ENCODE measurements at regions not wholly inside any gene's neighbourhood (a gene's known extent, or its start where the extent isn't known, plus 50 kb on each side); places are given as distances from the start of the nearest gene placed in this dataset.

DNA sequence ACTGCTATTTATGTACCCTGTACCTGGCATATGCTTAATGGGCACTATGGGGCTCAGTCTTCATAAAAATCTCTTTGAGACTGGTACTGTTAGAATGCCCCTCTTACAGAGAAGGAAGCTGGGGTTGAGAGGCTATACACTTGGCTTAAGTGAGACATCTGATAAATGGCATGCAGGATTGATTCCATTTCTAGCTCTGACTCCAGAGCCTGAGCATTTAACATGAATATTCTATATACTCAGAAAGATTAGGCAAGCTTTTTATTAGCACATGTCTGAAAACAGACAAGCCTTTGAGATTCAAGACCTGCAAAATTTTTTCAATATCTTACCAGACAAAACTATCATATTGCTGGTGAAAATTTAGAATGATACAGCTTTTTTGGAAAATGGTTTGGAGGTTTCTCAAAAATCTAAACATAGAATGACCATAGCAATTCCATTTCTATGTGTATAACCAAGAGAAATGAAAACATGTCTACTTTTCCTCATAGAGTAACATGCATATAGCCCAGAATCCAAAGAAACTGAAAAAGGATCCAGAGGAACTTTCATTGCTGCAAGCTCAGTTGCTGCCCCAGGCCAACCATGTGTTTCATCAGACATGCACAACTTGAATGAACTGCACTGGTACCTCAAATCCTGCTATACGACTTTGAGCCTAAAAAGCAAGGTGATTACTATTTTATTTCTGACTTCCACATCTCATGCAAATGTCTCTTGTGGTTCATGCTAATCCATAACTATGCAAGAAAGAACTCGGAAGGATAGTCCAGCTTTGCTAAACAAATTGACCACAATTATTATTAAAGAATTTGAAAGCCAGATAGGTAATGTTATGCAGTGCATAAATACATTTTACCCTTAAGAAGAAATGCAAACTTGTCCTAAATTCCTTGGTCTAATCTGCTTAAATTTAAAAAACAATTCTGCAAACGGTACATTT, 389.0 kb upstream of the GRIA1 start:
- 92% methylated on average over 3 of the region's 3 CpGs; no CpG with 5 or more reads in 1 of the 2 experiments for WGBS, 2 experiments (ENCODE audit: extremely low coverage in 1 of 2, insufficient coverage in 1 of 2, insufficient read length in 1 of 2, insufficient replicate concordance in 2 of 2, low coverage in 1 of 2, low lambda C conversion rate in 2 of 2, missing lambda C conversion rate in 1 of 2)
- H3K4ac ChIP-seq (replicated peaks; ENCODE audit: insufficient read length, low read depth, low read length) = no peak overlapping the region
- no peak overlapping the region for H2BK12ac ChIP-seq (ENCODE audit: low read depth, low read length)
- H3K23ac ChIP-seq (ENCODE audit: insufficient read length) = no peak overlapping the region
- DNase-seq (ENCODE audit: low read depth in 1 of 2, low spot score in 2 of 2) = no peak
- no peak overlapping the region for H4K5ac ChIP-seq (ENCODE audit: insufficient read length, low read depth, low read length)
- CTCF ChIA-PET (ENCODE audit: partially characterized antibody) = no interaction called here
- H3K18ac ChIP-seq (ENCODE audit: extremely low read depth, low read length) = no peak overlapping the region
- no peak overlapping the region for H4K8ac ChIP-seq (ENCODE audit: extremely low read depth, insufficient read depth, low read length)
- H3K9ac ChIP-seq (replicated peaks in 1 of 4; ENCODE audit: extremely low read depth in 1 of 4, low read depth in 3 of 4, low read length in 3 of 4) = no peak overlapping the region
- POLR2A ChIA-PET (ENCODE audit: partially characterized antibody) = no interaction called here
- H3K79me2 ChIP-seq (ENCODE audit: control insufficient read depth in 1 of 2, insufficient read depth in 2 of 2, low read length in 2 of 2) = no peaks in the 10 kb centered on the region
- no peaks in the 10 kb centered on the region for H3K27me3 ChIP-seq (replicated peaks in 1 of 4; ENCODE audit: control insufficient read depth in 3 of 4, extremely low read depth in 1 of 4, insufficient read depth in 3 of 4, low read length in 3 of 4)
- no peak for FAIRE-seq
- H3K14ac ChIP-seq (ENCODE audit: insufficient read length) = no peak overlapping the region
- H2BK5ac ChIP-seq (ENCODE audit: low read depth, low read length) = no peak overlapping the region
- no peak overlapping the region for H2AK5ac ChIP-seq (ENCODE audit: low read depth, low read length)
- H2BK120ac ChIP-seq (replicated peaks; ENCODE audit: low read depth, low read length) = no peak overlapping the region
- no peaks in the 10 kb centered on the region for H3K36me3 ChIP-seq (ENCODE audit: control insufficient read depth in 2 of 4, insufficient read depth in 4 of 4, low read length in 3 of 4)
- no peaks in the 10 kb centered on the region for H4K20me1 ChIP-seq (replicated peaks in 1 of 2; ENCODE audit: control insufficient read depth in 1 of 2, insufficient read depth in 2 of 2, low read length in 2 of 2)
- H3K27ac ChIP-seq (ENCODE audit: low read depth, low read length) = no peak overlapping the region
- no peak overlapping the region for H2AFZ ChIP-seq (ENCODE audit: low read length)
- H2BK20ac ChIP-seq (ENCODE audit: low read length) = no peak overlapping the region
- H3K23me2 ChIP-seq (ENCODE audit: low read depth, low read length) = no peaks in the 10 kb centered on the region; the same call in 1 of the 2 replicates
- no peak overlapping the region for H4K91ac ChIP-seq (replicated peaks; ENCODE audit: insufficient read length, low read length)
- H3K4me3 ChIP-seq (ENCODE audit: extremely low read depth in 1 of 4, insufficient read depth in 2 of 4, low read depth in 3 of 4, low read length in 4 of 4) = no peak overlapping the region
- peaks cover 0 to 3% (median 0%) of the 10 kb centered on the region in 4 experiments; a peak in 1 of 7 replicates for H3K4me1 ChIP-seq (replicated peaks in 1 of 4; ENCODE audit: control insufficient read depth in 3 of 4, insufficient read depth in 4 of 4, low read length in 3 of 4)
- peaks cover 0 to 8% of the 10 kb centered on the region in 2 experiments; a peak in 1 of 4 replicates for H3K9me3 ChIP-seq (ENCODE audit: insufficient read depth in 2 of 2, low read depth in 1 of 2, low read length in 1 of 2)
- no peak overlapping the region for H3K56ac ChIP-seq (replicated peaks; ENCODE audit: insufficient read length, low read depth, low read length)
- H2BK15ac ChIP-seq (ENCODE audit: low read length) = no peak overlapping the region
- no peaks in the 10 kb centered on the region for H3K79me1 ChIP-seq (ENCODE audit: low read depth, low read length)
- no peak overlapping the region for H3K4me2 ChIP-seq (ENCODE audit: insufficient read depth in 1 of 2, low read depth in 2 of 2, low read length in 2 of 2)
- TF ChIP-seq CEBPB (IDR thresholded peaks at IDR 0.05; ENCODE audit: low read depth, low read length) (no peak), RAD21 (IDR thresholded peaks at IDR 0.05 in 1 of 2, conservative IDR thresholded peaks at IDR 0.05 in 1 of 2; ENCODE audit: low read depth in 2 of 2, low read length in 2 of 2) (no peak), MAFK (IDR thresholded peaks at IDR 0.05; ENCODE audit: low read depth, low read length) (no peak), KDM5A (IDR thresholded peaks at IDR 0.05; ENCODE audit: low read length) (no peak), SIN3A (conservative IDR thresholded peaks at IDR 0.05 in 1 of 2, IDR thresholded peaks at IDR 0.05 in 1 of 2; ENCODE audit: low read depth in 1 of 2, low read length in 2 of 2) (no peak), KDM4A (IDR thresholded peaks at IDR 0.05; ENCODE audit: low read depth, low read length, severe bottlenecking) (no peak), RBBP5 (IDR thresholded peaks at IDR 0.05; ENCODE audit: borderline replicate concordance, low read depth, low read length) (no peak), CTBP2 (IDR thresholded peaks at IDR 0.05; ENCODE audit: borderline replicate concordance, insufficient read depth, insufficient read length, low read length) (no peak)
- TF ChIP-seq, protein P1, sequence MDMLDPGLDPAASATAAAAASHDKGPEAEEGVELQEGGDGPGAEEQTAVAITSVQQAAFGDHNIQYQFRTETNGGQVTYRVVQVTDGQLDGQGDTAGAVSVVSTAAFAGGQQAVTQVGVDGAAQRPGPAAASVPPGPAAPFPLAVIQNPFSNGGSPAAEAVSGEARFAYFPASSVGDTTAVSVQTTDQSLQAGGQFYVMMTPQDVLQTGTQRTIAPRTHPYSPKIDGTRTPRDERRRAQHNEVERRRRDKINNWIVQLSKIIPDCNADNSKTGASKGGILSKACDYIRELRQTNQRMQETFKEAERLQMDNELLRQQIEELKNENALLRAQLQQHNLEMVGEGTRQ (IDR thresholded peaks at IDR 0.05; ENCODE audit: low read length) = no peak
- TF ChIP-seq, protein P2, sequence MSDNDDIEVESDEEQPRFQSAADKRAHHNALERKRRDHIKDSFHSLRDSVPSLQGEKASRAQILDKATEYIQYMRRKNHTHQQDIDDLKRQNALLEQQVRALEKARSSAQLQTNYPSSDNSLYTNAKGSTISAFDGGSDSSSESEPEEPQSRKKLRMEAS (IDR thresholded peaks at IDR 0.05) = no peak
